ENCODE measurements at regions not wholly inside any gene's neighbourhood (a gene's known extent, or its start where the extent isn't known, plus 50 kb on each side); places are given as distances from the start of the nearest gene placed in this dataset.

DNA sequence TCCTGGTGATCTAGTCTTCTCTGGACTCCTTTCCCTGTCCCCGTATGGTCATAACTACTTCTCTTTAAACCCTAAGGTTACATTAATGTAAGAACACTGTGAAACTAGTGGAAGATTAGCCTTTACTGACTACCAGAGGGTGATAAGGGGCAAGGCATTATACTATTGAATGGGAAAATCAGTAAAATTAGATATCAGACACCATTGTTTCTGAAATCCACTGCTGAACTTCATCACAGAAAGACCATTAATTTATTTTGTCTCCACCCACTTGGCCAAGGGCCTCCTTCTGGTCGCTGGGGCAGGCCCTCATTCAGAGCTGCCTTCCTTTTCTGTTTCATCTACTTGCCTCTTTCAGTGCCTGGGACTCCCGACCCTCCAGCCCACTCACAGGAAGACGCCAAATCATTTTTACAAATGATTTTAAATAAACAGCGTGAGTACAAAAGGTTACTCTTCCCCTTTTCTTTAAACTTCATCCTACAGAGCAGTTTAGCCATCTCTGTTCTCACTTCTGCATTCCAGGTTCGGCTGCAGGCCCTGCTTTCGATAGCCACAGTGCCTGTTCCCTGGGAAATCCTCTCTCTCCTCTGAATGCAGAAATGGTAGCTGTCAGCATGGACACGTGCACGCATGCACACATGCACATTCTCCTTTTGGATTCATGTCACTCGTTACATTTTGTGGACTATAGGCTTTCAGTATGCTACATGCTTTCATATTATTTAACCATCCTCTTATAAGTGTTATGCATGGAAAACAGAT lies 70.3 kb upstream of the DOCK10 start:
- POLR2A ChIA-PET: no interaction called here
- DNase-seq (peak in 1 of 35 experiments; percentile 8), ATAC-seq (replicated peaks in 1 of 4) (no peak)
- Mint-ChIP-seq H3K9me3 (no peaks in the 10 kb centered on the region), H3K4me3 (no peak overlapping the region), H3K36me3 (no peaks in the 10 kb centered on the region), H3K4me1 (peaks cover 12 to 16% (median 15%) of the 10 kb centered on the region in 3 donors), H3K27me3 (no peaks in the 10 kb centered on the region), H3K27ac (no peak overlapping the region)
- no peak overlapping the region for H3K4me3 ChIP-seq (ENCODE audit: control insufficient read depth in 1 of 2, extremely low read depth in 1 of 2, low read length in 1 of 2)
- H3K9me3 ChIP-seq: no peaks in the 10 kb centered on the region
- no peaks in the 10 kb centered on the region for H3K27me3 ChIP-seq (replicated peaks in 1 of 2; ENCODE audit: control insufficient read depth in 2 of 2, extremely low read depth in 1 of 2, insufficient read depth in 2 of 2, low read length in 1 of 2)
- H3K27ac ChIP-seq (ENCODE audit: low read length): no peak overlapping the region
- 70% methylated on average over 6 of the region's 10 CpGs for whole genome bisulfite sequencing (ENCODE audit: insufficient coverage)
- H3K36me3 ChIP-seq (ENCODE audit: control insufficient read depth in 2 of 2, extremely low read depth in 1 of 2, insufficient read depth in 1 of 2, low read length in 1 of 2): no peaks in the 10 kb centered on the region
- no peaks in the 10 kb centered on the region for H3K4me1 ChIP-seq (ENCODE audit: control insufficient read depth in 1 of 2, extremely low read depth in 1 of 2, insufficient read depth in 2 of 2, low read length in 2 of 2)
- CTCF ChIA-PET: no interaction called here

DNA sequence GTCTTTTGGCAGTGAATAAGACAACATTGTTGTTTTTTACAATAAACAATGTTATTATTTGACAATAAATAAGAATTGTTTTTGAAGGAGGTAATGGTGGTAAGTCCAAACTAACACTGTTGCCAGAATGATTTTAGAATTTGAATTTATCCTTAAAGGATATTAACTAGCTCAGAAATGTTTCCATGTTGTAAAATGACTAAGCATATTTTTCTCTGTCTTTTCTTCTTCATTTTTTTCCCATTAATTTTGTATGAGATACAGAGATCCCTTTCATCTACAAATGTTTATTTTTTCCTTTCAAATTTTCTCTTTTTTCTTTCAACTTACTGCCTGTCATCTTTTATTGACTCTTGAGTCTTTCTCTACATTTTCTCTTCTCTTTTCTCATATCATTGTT lies 66.5 kb upstream of the DOCK10 start:
- Histone ChIP-seq H3K9me3 (no peaks in the 10 kb centered on the region), H3K36me3 (ENCODE audit: control insufficient read depth in 2 of 2, extremely low read depth in 1 of 2, insufficient read depth in 1 of 2, low read length in 1 of 2) (no peaks in the 10 kb centered on the region), H3K27ac (ENCODE audit: low read length) (no peak overlapping the region), H3K27me3 (replicated peaks in 1 of 2; ENCODE audit: control insufficient read depth in 2 of 2, extremely low read depth in 1 of 2, insufficient read depth in 2 of 2, low read length in 1 of 2) (no peaks in the 10 kb centered on the region), H3K4me1 (ENCODE audit: control insufficient read depth in 1 of 2, extremely low read depth in 1 of 2, insufficient read depth in 2 of 2, low read length in 2 of 2) (no peaks in the 10 kb centered on the region), H3K4me3 (ENCODE audit: control insufficient read depth in 1 of 2, extremely low read depth in 1 of 2, low read length in 1 of 2) (no peak overlapping the region)
- ChIA-PET POLR2A (interaction anchor here in 1 of 2 donors (0.6 kb wide), 1 partner anchor 13 kb away, joined by 3 read pairs; no protein-coding TSS in a partner anchor), CTCF (interaction anchor here in 1 of 2 donors (0.7 kb wide), 1 partner anchor 173 kb away, joined by 6 read pairs; no protein-coding TSS in a partner anchor)
- ATAC-seq (replicated peaks in 1 of 4) (no peak), DNase-seq (no peak)
- H3K9me3 Mint-ChIP-seq: no peaks in the 10 kb centered on the region
- H3K27ac Mint-ChIP-seq: no peak overlapping the region
- H3K4me3 Mint-ChIP-seq: no peak overlapping the region
- H3K27me3 Mint-ChIP-seq: no peaks in the 10 kb centered on the region
- H3K36me3 Mint-ChIP-seq: no peaks in the 10 kb centered on the region
- peaks cover 0 to 7% (median 5%) of the 10 kb centered on the region in 3 donors for H3K4me1 Mint-ChIP-seq

DNA sequence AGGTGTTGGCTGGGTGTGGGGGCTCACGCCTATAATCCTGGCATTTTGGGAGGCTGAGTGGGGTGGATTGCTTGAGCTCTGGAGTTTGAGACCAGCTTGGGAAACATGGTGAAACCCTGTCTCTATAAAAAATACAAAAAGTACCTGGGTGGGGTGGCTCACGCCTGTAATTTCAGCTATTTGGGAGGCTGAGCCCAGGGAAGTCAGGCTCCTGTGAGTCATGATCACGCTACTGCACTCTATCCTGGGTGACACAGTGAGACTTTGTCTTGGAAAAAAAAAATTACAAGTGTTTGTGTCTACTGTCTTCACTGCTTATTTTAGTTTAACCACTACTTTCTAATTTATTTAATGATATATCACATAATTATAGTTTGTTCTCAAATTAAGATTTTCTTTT lies 62.7 kb upstream of the DOCK10 start:
- POLR2A ChIA-PET: interaction anchor here in 1 of 2 donors (0.6 kb wide), 1 partner anchor 349 kb away, joined by 4 read pairs; no protein-coding TSS in a partner anchor
- WGBS (ENCODE audit: insufficient coverage): 75% methylated on average over 1 of the region's 3 CpGs
- H3K36me3 Mint-ChIP-seq: no peaks in the 10 kb centered on the region
- Histone ChIP-seq H3K36me3 (ENCODE audit: control insufficient read depth in 2 of 2, extremely low read depth in 1 of 2, insufficient read depth in 1 of 2, low read length in 1 of 2) (no peaks in the 10 kb centered on the region), H3K9me3 (no peaks in the 10 kb centered on the region), H3K27me3 (replicated peaks in 1 of 2; ENCODE audit: control insufficient read depth in 2 of 2, extremely low read depth in 1 of 2, insufficient read depth in 2 of 2, low read length in 1 of 2) (no peaks in the 10 kb centered on the region), H3K4me1 (ENCODE audit: control insufficient read depth in 1 of 2, extremely low read depth in 1 of 2, insufficient read depth in 2 of 2, low read length in 2 of 2) (no peaks in the 10 kb centered on the region), H3K27ac (ENCODE audit: low read length) (no peak overlapping the region), H3K4me3 (ENCODE audit: control insufficient read depth in 1 of 2, extremely low read depth in 1 of 2, low read length in 1 of 2) (no peak overlapping the region)
- peaks cover 0 to 7% (median 0%) of the 10 kb centered on the region in 3 donors for H3K4me1 Mint-ChIP-seq
- no peak overlapping the region for H3K4me3 Mint-ChIP-seq
- H3K27me3 Mint-ChIP-seq: no peaks in the 10 kb centered on the region
- H3K9me3 Mint-ChIP-seq: no peaks in the 10 kb centered on the region
- CTCF ChIA-PET: no interaction called here
- H3K27ac Mint-ChIP-seq: no peak overlapping the region
- DNase-seq (no peak), ATAC-seq (replicated peaks in 1 of 4) (no peak)

DNA sequence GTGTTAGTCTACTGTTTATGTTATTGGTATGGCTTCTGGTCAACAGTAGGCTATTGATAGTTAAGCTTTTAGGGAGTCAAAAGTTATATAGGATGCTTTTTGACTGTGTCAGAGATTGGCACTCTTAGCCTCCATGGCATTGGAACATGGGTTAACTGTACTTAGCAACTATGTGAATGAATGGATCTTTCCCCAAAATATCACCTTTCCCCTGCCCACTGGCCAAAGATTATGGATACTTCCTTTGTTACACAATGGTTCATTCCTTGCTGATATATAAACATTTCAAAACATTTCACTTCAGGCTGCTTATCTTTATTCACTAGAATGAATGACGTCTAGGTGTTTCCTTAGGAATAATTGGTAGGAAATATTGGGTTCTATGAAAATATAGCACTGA lies 62.1 kb upstream of the DOCK10 start:
- Histone ChIP-seq H3K27me3 (replicated peaks in 1 of 2; ENCODE audit: control insufficient read depth in 2 of 2, extremely low read depth in 1 of 2, insufficient read depth in 2 of 2, low read length in 1 of 2) (no peaks in the 10 kb centered on the region), H3K4me3 (ENCODE audit: control insufficient read depth in 1 of 2, extremely low read depth in 1 of 2, low read length in 1 of 2) (no peak overlapping the region), H3K36me3 (ENCODE audit: control insufficient read depth in 2 of 2, extremely low read depth in 1 of 2, insufficient read depth in 1 of 2, low read length in 1 of 2) (no peaks in the 10 kb centered on the region), H3K9me3 (no peaks in the 10 kb centered on the region), H3K27ac (ENCODE audit: low read length) (no peak overlapping the region), H3K4me1 (ENCODE audit: control insufficient read depth in 1 of 2, extremely low read depth in 1 of 2, insufficient read depth in 2 of 2, low read length in 2 of 2) (no peaks in the 10 kb centered on the region)
- no peak overlapping the region for H3K4me3 Mint-ChIP-seq
- no peak overlapping the region for H3K27ac Mint-ChIP-seq
- DNase-seq: no peak
- ChIA-PET CTCF (no interaction called here), POLR2A (no interaction called here)
- H3K9me3 Mint-ChIP-seq: no peaks in the 10 kb centered on the region
- no peak for ATAC-seq (replicated peaks in 1 of 4)
- no peaks in the 10 kb centered on the region for H3K36me3 Mint-ChIP-seq
- H3K4me1 Mint-ChIP-seq: peaks cover 0 to 6% (median 0%) of the 10 kb centered on the region in 3 donors
- WGBS (ENCODE audit: insufficient coverage): no CpG with 5 or more reads among the region's 1 CpG
- H3K27me3 Mint-ChIP-seq: no peaks in the 10 kb centered on the region

DNA sequence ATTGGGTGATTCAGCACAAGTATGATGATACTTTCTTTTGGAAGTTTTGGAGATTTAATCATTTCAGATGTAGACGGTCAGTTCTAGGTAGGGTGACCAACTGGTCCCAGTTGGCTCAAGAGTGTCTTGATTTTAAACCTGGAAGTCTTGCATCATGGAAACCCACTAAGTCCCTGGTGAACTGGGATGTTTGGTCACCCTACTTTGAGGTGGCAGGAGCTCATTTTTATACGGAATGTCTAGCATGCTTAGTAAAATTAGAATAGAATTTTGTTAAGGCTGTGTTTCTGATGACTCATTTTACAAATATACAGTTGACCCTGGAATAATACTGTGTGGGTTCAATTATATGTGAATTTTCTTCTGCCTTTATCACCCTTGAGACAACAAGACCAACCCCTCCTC lies 61.5 kb upstream of the DOCK10 start:
- Mint-ChIP-seq H3K27ac (no peak overlapping the region), H3K36me3 (no peaks in the 10 kb centered on the region), H3K4me1 (peaks cover 0 to under 1% (median 0%) of the 10 kb centered on the region in 3 donors), H3K27me3 (no peaks in the 10 kb centered on the region), H3K9me3 (no peaks in the 10 kb centered on the region), H3K4me3 (no peak overlapping the region)
- 100% methylated on average over 1 of the region's 2 CpGs for WGBS (ENCODE audit: insufficient coverage)
- Histone ChIP-seq H3K27me3 (replicated peaks in 1 of 2; ENCODE audit: control insufficient read depth in 2 of 2, extremely low read depth in 1 of 2, insufficient read depth in 2 of 2, low read length in 1 of 2) (no peaks in the 10 kb centered on the region), H3K9me3 (no peaks in the 10 kb centered on the region), H3K4me1 (ENCODE audit: control insufficient read depth in 1 of 2, extremely low read depth in 1 of 2, insufficient read depth in 2 of 2, low read length in 2 of 2) (no peaks in the 10 kb centered on the region), H3K27ac (ENCODE audit: low read length) (no peak overlapping the region), H3K36me3 (ENCODE audit: control insufficient read depth in 2 of 2, extremely low read depth in 1 of 2, insufficient read depth in 1 of 2, low read length in 1 of 2) (no peaks in the 10 kb centered on the region), H3K4me3 (ENCODE audit: control insufficient read depth in 1 of 2, extremely low read depth in 1 of 2, low read length in 1 of 2) (no peak overlapping the region)
- DNase-seq: no peak
- no peak for ATAC-seq (replicated peaks in 1 of 4)
- CTCF ChIA-PET: no interaction called here
- POLR2A ChIA-PET: no interaction called here

DNA sequence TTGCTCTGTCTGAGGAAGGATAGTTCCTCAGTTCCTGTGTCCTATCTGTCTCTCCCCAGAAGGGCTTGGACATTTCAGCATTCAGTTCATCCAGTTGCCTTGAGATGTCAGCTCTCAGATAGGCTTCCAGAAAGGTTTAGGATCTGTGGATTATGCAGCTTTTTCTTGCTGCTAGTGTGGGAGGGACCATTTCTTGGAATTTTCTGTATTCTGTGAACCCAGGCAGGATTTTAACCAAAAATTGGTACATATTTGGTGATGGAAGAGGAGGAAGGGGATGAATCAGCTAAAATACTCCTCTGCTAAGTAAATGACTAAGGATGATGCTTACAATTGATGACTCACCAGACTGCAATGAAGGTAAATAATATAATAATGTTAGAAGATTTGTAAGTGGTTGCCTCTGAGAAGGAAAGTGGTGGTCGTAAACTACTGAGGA lies 58.6 kb upstream of the DOCK10 start:
- Histone ChIP-seq H3K27ac (ENCODE audit: low read length) (no peak overlapping the region), H3K27me3 (replicated peaks in 1 of 2; ENCODE audit: control insufficient read depth in 2 of 2, extremely low read depth in 1 of 2, insufficient read depth in 2 of 2, low read length in 1 of 2) (no peaks in the 10 kb centered on the region), H3K36me3 (ENCODE audit: control insufficient read depth in 2 of 2, extremely low read depth in 1 of 2, insufficient read depth in 1 of 2, low read length in 1 of 2) (no peaks in the 10 kb centered on the region), H3K4me1 (ENCODE audit: control insufficient read depth in 1 of 2, extremely low read depth in 1 of 2, insufficient read depth in 2 of 2, low read length in 2 of 2) (no peaks in the 10 kb centered on the region), H3K4me3 (ENCODE audit: control insufficient read depth in 1 of 2, extremely low read depth in 1 of 2, low read length in 1 of 2) (no peak overlapping the region), H3K9me3 (no peaks in the 10 kb centered on the region)
- Mint-ChIP-seq H3K4me3 (no peak overlapping the region), H3K36me3 (no peaks in the 10 kb centered on the region), H3K4me1 (no peaks in the 10 kb centered on the region), H3K9me3 (no peaks in the 10 kb centered on the region), H3K27ac (no peak overlapping the region), H3K27me3 (no peaks in the 10 kb centered on the region)
- DNase-seq (no peak), ATAC-seq (replicated peaks in 1 of 4) (no peak)
- WGBS (ENCODE audit: insufficient coverage): no CpG with 5 or more reads among the region's 1 CpG
- ChIA-PET CTCF (no interaction called here), POLR2A (no interaction called here)

Measured in T-cell (primary cell).